ENCODE measurements at regions not wholly inside any gene's neighbourhood (a gene's known extent, or its start where the extent isn't known, plus 50 kb on each side); places are given as distances from the start of the nearest gene placed in this dataset.

- Histone ChIP-seq H3K4me3 (no peak overlapping the region), H3K4me1 (no peaks in the 10 kb centered on the region)
Measured at GRCh38 chr13:24036115-24036514, 124.4 kb upstream of the SPATA13 start.

GRCh38 chr13:24038405-24038804 is 122.1 kb upstream of the SPATA13 start:
- Histone ChIP-seq H3K4me3 (no peak overlapping the region), H3K4me1 (no peaks in the 10 kb centered on the region), H3K27me3 (ENCODE audit: low read depth) (no peaks in the 10 kb centered on the region), H3K36me3 (replicated peaks) (no peaks in the 10 kb centered on the region), H3K9me3 (no peaks in the 10 kb centered on the region)
- DNase-seq (ENCODE audit: low spot score in 2 of 2): no peak
- in situ Hi-C loops (cut with MboI; ENCODE audit: low sequenced_read_pairs): no loop called here

More at GRCh38 chr13:24036115-24036514, 124.4 kb upstream of the SPATA13 start:
- Histone ChIP-seq H3K36me3 (replicated peaks) (no peaks in the 10 kb centered on the region), H3K27me3 (ENCODE audit: low read depth) (no peaks in the 10 kb centered on the region), H3K9me3 (no peaks in the 10 kb centered on the region)
- in situ Hi-C loops (cut with MboI; ENCODE audit: low sequenced_read_pairs): no loop called here
- no peak for DNase-seq (ENCODE audit: low spot score in 2 of 2)

GRCh38 chr13:24038841-24039330 is 121.6 kb upstream of the SPATA13 start:
- Histone ChIP-seq H3K4me3 (no peak overlapping the region), H3K36me3 (replicated peaks) (no peaks in the 10 kb centered on the region), H3K4me1 (no peaks in the 10 kb centered on the region), H3K27me3 (ENCODE audit: low read depth) (no peaks in the 10 kb centered on the region), H3K9me3 (no peaks in the 10 kb centered on the region)
- DNase-seq (ENCODE audit: low spot score in 2 of 2): no peak
- in situ Hi-C loops (cut with MboI; ENCODE audit: low sequenced_read_pairs): no loop called here

DNA sequence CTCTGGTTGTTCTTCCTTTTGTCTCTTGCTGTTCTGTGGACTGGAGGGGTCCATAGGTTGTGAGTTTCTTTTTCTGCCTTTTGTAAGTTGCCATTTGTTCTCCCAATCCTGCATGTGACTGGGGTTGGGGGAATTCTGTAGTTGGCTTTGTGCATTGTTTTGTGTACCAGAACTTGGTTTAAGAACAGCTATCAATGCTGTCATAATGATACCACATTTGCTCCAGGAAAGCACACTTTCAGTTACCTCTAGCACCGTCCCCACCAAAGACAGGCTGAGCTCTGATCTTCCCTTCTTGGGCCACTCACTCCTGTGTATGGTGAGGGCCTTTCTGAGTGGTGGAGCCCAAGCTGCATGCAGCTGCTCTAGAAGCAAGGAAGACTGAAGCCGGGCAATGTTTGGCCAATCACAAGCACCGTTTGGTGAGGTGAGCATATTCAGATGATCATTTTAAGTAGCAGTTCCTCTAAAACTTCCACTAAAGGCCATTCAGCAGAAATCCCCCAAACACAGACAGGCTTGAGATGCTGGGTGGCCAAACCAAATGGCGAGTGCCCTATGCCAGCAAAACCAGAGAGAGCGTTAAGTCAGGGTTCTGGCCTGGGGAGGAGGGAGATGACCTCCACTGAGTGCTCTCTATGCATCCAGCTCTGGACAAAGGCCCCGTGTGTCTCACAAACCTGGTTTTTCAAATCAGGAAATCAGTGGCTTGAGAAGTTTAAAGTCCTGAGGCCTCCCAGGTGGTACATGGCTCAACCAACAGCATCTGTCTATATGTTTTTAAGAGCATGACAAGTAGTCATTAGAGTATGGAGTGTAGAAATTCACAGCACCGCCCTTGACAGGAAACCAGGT is 120.7 kb upstream of the SPATA13 start:
- no peaks in the 10 kb centered on the region for H3K27me3 ChIP-seq (ENCODE audit: low read depth)
- no peaks in the 10 kb centered on the region for H3K4me1 ChIP-seq
- DNase-seq (ENCODE audit: low spot score in 2 of 2): no peak
- no peaks in the 10 kb centered on the region for H3K9me3 ChIP-seq
- H3K4me3 ChIP-seq: no peak overlapping the region
- H3K36me3 ChIP-seq (replicated peaks): no peaks in the 10 kb centered on the region
- in situ Hi-C loops (cut with MboI; ENCODE audit: low sequenced_read_pairs): no loop called here

DNA sequence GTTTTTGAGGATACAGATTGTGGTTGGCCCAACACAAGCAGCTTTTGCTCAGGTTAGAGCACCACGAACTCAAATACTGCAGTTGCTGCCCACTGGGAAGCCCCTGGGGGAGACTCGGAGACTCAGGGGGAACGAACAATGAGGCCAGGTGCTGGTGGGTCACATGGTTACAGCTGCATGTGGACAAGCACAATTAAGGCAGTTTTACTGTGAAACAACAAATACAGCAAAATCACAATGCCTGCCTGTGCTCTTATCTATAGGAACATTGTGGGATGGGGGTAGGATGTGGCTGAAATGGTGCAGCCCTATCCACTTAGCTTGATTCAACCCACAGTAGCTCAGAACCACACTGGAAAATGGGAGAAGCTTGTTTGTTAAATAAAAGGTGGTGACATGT is 119.7 kb upstream of the SPATA13 start:
- H3K4me1 ChIP-seq: no peaks in the 10 kb centered on the region
- H3K36me3 ChIP-seq (replicated peaks): no peaks in the 10 kb centered on the region
- in situ Hi-C loops (cut with MboI; ENCODE audit: low sequenced_read_pairs): no loop called here
- DNase-seq (ENCODE audit: low spot score in 2 of 2): no peak
- no peak overlapping the region for H3K4me3 ChIP-seq
- no peaks in the 10 kb centered on the region for H3K9me3 ChIP-seq
- H3K27me3 ChIP-seq (ENCODE audit: low read depth): no peaks in the 10 kb centered on the region

- no peak for DNase-seq (ENCODE audit: low spot score in 2 of 2)
- no peak overlapping the region for H3K4me3 ChIP-seq
- in situ Hi-C loops (cut with MboI; ENCODE audit: low sequenced_read_pairs): no loop called here
- no peaks in the 10 kb centered on the region for H3K36me3 ChIP-seq (replicated peaks)
- no peaks in the 10 kb centered on the region for H3K4me1 ChIP-seq
- no peaks in the 10 kb centered on the region for H3K27me3 ChIP-seq (ENCODE audit: low read depth)
- H3K9me3 ChIP-seq: no peaks in the 10 kb centered on the region
Measured at GRCh38 chr13:24041651-24042225, 118.8 kb upstream of the SPATA13 start.

DNA sequence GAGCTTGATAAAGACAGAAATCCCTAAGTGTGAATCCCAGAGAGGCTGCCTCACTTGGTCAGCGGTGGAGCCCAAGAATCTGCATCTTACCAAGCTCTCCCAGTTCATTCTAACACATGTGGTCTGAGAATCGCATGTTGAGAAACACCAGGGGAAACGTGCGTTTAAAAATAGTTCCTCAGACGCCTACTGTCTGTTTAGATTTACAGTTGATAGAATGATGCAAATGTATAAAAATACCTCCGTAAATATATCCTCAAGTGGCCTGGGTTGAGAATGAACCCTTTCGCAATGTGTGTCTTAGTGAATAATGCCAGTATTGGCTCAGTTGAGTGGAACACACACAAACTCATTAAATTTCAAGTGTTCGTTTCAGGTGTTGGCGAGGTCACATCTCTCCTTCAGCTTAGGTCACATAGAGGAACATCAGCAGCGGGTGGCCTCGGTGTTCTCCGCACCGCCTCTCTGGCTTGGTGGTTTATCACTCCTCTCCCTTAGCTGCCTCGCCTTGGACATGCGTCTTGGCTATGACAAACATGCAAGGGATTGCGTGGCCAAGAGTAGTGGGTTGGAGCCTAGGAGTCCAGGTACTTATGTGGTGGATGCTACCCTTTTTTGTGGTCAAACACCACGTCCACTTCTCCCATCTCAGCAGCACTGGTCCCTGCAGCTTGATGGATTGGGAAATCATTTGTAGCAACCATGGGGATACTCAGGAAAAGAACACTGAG is 117.6 kb upstream of the SPATA13 start:
- DNase-seq (ENCODE audit: low spot score in 2 of 2): no peak
- Histone ChIP-seq H3K36me3 (replicated peaks) (no peaks in the 10 kb centered on the region), H3K27me3 (ENCODE audit: low read depth) (no peaks in the 10 kb centered on the region), H3K4me3 (no peak overlapping the region), H3K9me3 (no peaks in the 10 kb centered on the region), H3K4me1 (no peaks in the 10 kb centered on the region)
- in situ Hi-C loops (cut with MboI; ENCODE audit: low sequenced_read_pairs): no loop called here

- in situ Hi-C loops (cut with MboI; ENCODE audit: low sequenced_read_pairs): no loop called here
- H3K27me3 ChIP-seq (ENCODE audit: low read depth): no peaks in the 10 kb centered on the region
- H3K36me3 ChIP-seq (replicated peaks): no peaks in the 10 kb centered on the region
- DNase-seq (ENCODE audit: low spot score in 2 of 2): no peak
- no peak overlapping the region for H3K4me3 ChIP-seq
- H3K4me1 ChIP-seq: no peaks in the 10 kb centered on the region
- no peaks in the 10 kb centered on the region for H3K9me3 ChIP-seq
Measured at GRCh38 chr13:24043590-24044350, 116.8 kb upstream of the SPATA13 start.

GRCh38 chr13:24045597-24045996 is 114.9 kb upstream of the SPATA13 start:
- no peaks in the 10 kb centered on the region for H3K4me1 ChIP-seq
- H3K27me3 ChIP-seq (ENCODE audit: low read depth): no peaks in the 10 kb centered on the region
- no peak overlapping the region for H3K4me3 ChIP-seq
- in situ Hi-C loops (cut with MboI; ENCODE audit: low sequenced_read_pairs): no loop called here
- H3K36me3 ChIP-seq (replicated peaks): no peaks in the 10 kb centered on the region
- H3K9me3 ChIP-seq: no peaks in the 10 kb centered on the region
- DNase-seq (ENCODE audit: low spot score in 2 of 2): no peak

DNA sequence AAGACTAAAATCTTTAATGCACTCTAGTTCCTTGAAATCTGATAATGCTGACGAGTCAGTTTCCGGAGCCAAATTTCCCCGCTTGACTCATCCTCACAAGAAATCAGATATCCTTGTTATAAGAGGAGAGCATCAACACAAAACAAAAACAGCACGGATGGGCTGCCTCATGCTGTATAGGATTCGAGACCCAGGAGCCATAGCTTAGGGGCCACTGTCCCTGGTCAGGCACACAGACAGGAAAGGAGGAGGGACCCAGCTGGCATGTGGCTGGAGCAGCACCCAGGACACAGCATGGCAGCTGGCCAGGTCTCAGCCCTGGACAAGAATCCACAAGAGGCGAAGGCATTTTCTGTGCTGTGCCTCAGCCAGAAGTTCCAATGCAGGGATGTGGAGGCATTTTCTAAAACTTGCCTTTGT is 110.2 kb upstream of the SPATA13 start:
- no peak for DNase-seq (ENCODE audit: low spot score in 2 of 2)
- H3K4me3 ChIP-seq: no peak overlapping the region
- H3K4me1 ChIP-seq: no peaks in the 10 kb centered on the region; the same call in 1 of the 2 replicates
- no peaks in the 10 kb centered on the region for H3K27me3 ChIP-seq (ENCODE audit: low read depth)
- H3K36me3 ChIP-seq (replicated peaks): no peaks in the 10 kb centered on the region
- in situ Hi-C loops (cut with MboI; ENCODE audit: low sequenced_read_pairs): no loop called here
- no peaks in the 10 kb centered on the region for H3K9me3 ChIP-seq

DNA sequence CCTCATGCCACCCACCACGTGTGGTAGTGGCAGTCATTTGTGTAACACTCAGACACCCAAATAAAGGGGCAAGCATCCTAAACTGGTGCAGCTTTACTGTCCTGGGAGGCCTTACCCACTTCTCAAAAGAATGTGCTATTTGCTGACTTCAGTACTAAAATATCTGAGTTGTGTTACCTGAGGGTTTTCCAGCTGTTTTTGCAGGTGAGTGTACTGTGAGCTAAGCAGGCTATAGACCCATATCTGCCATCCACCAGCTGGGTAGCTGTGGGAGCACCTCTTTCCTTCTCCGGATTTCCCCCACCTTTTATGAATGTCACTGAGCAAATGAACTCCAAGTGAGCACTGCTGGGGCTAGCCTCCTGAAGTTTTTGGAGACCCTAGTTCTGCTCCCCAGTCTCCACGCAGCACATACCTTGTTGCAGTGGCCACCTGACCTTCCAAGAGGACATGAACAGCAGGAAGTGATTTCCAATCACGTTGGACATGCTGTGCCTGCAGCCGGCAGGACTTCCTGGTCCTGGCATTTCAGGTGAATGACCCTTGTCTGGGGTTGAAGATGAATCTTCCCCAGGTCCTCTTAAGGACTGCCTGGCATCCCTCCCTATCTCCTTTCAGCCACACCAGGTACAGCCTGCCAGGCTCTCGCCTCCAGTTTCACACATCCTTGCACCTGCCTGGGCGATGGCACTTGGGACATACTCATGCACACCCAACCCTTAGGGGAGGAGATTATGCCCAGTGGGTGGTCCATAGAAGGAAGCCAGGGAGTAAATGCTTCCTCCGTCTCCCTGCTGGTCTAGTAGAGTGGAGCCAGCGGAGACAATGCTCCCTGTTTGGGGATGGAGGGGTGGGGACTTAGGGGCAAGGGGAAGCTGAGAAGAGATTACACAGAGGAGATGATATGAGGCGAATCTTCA is 109.5 kb upstream of the SPATA13 start:
- no peak overlapping the region for H3K4me3 ChIP-seq
- no peaks in the 10 kb centered on the region; the same call in 1 of the 2 replicates for H3K4me1 ChIP-seq
- no peaks in the 10 kb centered on the region for H3K36me3 ChIP-seq (replicated peaks)
- DNase-seq (ENCODE audit: low spot score in 2 of 2): no peak
- no peaks in the 10 kb centered on the region for H3K9me3 ChIP-seq
- no peaks in the 10 kb centered on the region for H3K27me3 ChIP-seq (ENCODE audit: low read depth)
- in situ Hi-C loops (cut with MboI; ENCODE audit: low sequenced_read_pairs): no loop called here

- in situ Hi-C loops (cut with MboI; ENCODE audit: low sequenced_read_pairs): no loop called here
- no peak for DNase-seq (ENCODE audit: low spot score in 2 of 2)
- Histone ChIP-seq H3K27me3 (ENCODE audit: low read depth) (no peaks in the 10 kb centered on the region), H3K4me1 (no peaks in the 10 kb centered on the region; the same call in 1 of the 2 replicates), H3K36me3 (replicated peaks) (no peaks in the 10 kb centered on the region), H3K9me3 (no peaks in the 10 kb centered on the region), H3K4me3 (no peak overlapping the region)
Measured at GRCh38 chr13:24052547-24053518, 107.7 kb upstream of the SPATA13 start.

All from HAP-1 (cell line).